Islet precursor cell (in vitro differentiated cells): ENCODE measurements at regions not wholly inside any gene's neighbourhood (a gene's known extent, or its start where the extent isn't known, plus 50 kb on each side); places are given as distances from the start of the nearest gene placed in this dataset.

ENCODE experiments used
- DNase-seq: peaks from one replicate; pipeline ENCODE4 v3.0.0-alpha.2; 2018

DNA sequence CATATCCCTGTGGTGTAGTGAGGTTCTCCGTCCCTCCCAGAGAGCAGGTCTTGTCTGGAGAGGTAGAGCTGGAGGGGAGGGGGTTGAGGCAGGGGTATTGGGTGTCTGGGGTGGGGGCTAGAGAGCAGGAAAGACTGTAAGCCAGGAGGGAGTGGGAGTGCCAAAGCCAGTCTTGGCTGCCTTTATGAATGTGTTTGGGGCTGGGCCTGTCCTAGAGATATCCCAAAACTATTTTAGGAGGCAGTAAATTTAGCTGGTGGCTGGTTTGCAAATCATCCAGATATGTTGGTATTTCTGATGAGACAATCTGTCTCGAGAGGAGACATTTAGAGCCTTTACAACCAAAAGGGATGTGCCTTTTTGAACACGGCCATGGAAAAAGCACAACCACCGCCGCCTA lies 166.6 kb downstream of the TLE3 start:
- DNase-seq = no peak

GRCh38 chr15:69934607-69935006 lies 163.1 kb downstream of the TLE3 start:
- no peak for DNase-seq

DNA sequence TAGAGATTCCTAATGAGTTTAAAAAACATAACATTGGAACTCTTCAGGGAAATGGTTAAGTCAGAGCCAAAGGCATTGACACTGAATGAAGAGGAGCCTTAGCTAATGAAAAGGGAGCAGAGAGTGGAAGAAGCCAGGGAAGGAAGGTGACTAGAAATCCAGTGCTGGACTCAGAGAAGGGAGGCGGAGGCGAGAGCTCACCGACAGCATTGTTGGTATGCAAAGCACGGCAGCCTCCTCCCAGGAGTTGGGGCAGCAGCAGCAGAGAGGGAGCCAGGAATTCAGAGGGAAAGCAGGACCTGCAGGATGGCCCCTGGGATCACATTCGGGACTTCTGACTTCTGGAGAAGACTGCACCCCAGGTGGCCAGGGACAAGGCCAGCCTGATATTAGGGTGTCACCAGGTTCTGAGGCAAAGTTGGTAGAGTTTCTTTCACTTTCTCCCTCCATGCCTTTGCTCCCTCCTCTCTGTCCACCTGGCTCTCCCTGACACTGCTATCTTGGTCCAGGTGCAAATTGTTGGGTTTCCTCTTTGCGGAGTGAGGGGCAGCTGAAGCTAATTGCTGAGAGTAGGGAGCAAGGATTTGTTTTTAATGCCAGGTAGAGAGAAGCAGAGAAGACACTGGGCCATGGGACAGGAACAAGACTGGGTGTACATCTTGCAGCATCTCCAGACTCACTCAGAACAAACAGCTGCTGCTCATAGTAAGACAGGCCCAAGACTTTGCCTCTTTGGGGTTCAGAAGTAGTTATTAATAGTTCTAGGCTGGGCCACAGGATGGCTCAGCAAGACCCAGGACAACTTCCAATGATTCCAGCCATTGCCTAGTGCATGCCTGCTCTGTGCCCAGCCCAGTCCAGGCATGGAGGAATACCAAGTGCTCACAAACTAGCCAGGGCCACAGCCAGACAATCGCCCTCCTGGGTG lies 157.9 kb downstream of the TLE3 start:
- DNase-seq = peak; percentile 87

- no peak for DNase-seq
Observed at GRCh38 chr15:69940441-69941300, 157.0 kb downstream of the TLE3 start.

GRCh38 chr15:69941301-69941605 lies 156.5 kb downstream of the TLE3 start:
- no peak for DNase-seq

- no peak for DNase-seq
Observed at GRCh38 chr15:69941706-69942495, 155.8 kb downstream of the TLE3 start.

- no peak for DNase-seq
Observed at GRCh38 chr15:69943637-69944036, 154.1 kb downstream of the TLE3 start.

DNA sequence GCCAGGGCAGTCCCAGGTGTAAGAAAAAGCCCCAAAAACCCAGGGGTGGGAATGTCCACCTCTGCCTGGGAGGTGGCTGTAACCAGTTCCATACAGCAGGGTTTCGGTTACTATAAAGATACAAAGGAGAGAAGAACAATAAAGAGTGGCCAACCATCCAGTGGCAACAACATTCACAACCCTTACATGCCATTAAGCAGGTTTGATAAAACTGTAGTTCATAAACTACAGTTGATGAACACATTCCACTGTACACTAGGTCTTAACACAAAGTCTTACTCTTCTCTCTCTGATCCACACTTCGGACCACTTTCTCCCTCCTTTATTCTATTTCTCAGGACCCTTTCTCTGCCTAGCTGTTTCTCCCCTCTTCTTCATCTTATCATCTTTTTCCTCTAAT lies 152.0 kb downstream of the TLE3 start:
- DNase-seq = no peak

DNA sequence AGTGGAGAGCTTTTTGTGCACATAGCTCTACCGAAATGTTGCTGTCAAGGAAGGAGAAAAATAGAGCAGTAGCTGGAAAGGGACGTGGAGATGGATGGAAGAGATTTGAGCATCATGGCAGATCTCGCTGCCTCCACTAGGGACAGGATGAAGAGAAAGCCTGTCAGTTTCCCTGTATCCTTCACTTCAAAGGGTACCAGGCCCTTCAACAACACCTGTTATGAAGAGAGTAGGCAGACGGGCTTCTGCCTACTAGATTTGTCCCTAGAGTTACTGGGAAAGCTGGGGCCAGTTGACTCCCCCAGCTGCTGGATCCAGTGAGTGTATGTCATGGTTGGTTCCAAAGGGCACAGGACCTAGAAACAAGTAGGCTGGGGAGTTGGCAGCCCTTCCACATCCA lies 150.8 kb downstream of the TLE3 start:
- DNase-seq = no peak

- DNase-seq = no peak
Observed at GRCh38 chr15:69947394-69947793, 150.3 kb downstream of the TLE3 start.

- no peak for DNase-seq
Observed at GRCh38 chr15:69949485-69949884, 148.2 kb downstream of the TLE3 start.

DNA sequence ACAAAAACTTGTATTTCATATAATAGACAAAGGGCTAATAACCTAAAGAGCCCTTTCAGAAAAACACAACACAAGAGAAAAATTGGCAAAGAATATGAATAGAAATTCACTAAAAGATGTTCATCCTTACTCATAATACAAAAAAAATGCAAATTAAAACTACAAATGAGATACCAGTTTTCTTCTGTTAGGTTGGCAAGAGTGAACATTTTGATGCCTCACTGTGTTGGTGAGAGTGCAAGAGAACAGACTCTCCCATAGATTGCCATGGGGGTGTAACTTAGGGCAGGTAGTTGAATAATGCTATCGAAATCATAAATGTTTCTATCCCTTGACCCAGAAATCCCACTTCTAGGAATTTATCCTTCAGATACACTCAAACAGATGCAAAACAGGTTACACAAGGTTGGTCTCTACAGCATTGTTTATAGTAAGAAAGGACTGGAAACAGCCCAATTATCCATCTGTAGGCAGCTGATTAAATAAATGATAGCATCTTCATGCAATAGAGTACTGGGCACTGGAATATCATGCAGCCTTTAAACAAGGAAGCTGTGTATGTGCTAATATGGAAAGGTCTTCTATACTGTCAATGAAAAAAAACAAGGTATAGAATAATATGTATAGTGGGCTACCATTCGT lies 146.3 kb downstream of the TLE3 start:
- no peak for DNase-seq

- no peak for DNase-seq
Observed at GRCh38 chr15:69951898-69952555, 145.7 kb downstream of the TLE3 start.

DNA sequence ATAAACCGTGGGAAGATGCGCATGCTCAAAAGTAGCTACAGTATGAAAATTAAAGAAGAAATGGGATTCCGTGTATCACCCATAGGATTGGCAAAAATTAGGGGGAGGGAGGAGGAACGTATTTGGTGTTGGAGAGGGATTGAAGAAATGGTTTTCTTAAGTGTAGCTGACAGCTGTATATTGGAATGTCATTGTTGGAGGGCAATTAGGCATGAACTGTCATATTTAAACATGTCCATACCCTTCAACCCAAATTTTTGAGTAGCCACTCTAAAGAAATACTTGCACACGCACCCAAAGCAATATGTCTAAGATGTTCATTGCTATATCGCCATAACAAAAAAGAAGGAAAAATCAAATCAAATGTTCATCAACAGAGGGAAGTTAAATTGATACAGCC lies 144.7 kb downstream of the TLE3 start:
- DNase-seq = no peak

DNA sequence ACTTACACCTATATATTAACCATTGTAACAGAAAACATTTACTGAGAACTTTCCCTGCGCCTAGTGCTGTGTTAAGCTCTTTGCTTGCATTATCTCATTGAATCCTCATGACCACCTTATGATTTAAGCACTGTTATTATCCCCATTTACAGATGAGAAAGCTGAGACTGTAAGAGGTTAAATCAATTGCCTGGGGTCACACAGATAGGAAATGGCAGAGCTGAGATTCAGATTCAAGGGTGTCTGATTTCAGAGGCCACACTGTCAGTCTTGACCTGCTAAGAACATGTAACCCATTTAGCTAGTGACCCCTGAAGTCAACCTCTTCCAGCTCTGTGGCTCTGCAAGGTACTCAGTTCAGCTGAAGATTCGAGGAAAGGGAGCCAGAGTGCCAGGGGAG lies 143.9 kb downstream of the TLE3 start:
- DNase-seq = no peak

DNA sequence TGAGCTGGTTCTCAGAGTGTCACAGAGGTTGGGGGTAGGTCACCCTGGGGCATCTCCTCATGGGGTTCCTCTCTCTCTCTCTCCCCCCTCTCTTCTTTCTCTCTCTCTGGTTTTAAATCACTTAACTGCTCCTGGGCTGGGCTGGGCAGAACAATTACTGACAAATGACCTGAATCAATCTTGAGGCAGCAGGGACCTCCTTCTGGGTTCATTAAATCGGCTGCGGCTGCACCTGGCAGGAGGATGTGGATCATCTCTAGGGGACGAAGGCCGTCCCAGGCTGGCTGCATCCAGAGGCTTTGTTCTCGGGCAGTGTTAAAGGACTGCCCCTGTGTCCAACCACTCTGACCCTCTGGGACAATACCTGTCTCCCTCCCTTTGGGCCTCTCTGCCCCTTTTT lies 143.1 kb downstream of the TLE3 start:
- no peak for DNase-seq

- DNase-seq = no peak
Observed at GRCh38 chr15:69955240-69955894, 142.3 kb downstream of the TLE3 start.

GRCh38 chr15:69956417-69956816 lies 141.3 kb downstream of the TLE3 start:
- DNase-seq = no peak

GRCh38 chr15:69957175-69957574 lies 140.5 kb downstream of the TLE3 start:
- DNase-seq = no peak

- no peak for DNase-seq
Observed at GRCh38 chr15:69958496-69959084, 139.1 kb downstream of the TLE3 start.

DNA sequence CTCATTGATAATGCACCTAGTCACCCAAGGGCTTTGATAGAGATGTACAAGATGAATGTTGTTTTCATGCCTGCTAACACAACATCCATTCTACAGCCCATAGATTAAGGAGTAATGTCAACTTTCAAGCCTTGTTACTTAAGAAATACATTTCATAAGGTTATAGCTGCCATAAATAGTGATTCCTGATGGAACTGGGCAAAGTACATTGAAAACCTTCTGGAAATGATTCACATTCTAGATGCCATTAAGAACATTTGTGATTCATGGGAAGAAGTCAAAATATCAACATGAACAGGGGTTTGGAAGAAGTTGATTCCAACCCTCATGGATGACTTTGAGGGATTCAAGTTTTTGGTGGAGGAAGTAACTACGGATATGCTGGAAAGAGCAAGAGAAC lies 135.2 kb downstream of the TLE3 start:
- DNase-seq = no peak
